ENCODE measurements at regions not wholly inside any gene's neighbourhood (a gene's known extent, or its start where the extent isn't known, plus 50 kb on each side); places are given as distances from the start of the nearest gene placed in this dataset.
"Not testable (repeated sequence)": the region's sequence is repeated elsewhere in the genome, so short reads cannot be mapped to it uniquely, and the experiment has no call there.

DNA sequence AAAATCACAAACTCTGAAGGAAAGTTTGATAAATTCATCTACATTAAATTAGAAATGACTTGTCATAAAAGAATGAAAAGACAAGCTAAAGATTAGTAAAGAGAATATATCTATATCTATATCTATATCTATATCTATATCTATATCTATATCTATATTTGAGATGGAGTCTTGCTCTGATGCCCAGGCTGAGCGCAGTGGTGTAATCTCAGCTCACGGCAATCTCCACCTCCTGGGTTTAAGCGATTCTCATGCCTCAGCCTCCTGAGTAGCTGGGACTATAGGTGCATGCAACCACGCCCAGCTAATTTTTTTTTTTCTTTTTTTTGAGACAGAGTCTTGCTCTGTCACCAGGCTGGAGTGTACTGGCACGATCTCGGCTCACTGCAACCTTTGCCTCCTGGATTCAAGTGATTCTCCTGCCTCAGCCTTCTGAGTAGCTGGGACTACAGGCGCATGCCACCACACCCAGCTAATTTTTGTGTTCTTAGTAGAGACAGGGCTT, 202.6 kb downstream of the CTTN start:
- POLR2A ChIA-PET, result not testable (repeated sequence)

DNA sequence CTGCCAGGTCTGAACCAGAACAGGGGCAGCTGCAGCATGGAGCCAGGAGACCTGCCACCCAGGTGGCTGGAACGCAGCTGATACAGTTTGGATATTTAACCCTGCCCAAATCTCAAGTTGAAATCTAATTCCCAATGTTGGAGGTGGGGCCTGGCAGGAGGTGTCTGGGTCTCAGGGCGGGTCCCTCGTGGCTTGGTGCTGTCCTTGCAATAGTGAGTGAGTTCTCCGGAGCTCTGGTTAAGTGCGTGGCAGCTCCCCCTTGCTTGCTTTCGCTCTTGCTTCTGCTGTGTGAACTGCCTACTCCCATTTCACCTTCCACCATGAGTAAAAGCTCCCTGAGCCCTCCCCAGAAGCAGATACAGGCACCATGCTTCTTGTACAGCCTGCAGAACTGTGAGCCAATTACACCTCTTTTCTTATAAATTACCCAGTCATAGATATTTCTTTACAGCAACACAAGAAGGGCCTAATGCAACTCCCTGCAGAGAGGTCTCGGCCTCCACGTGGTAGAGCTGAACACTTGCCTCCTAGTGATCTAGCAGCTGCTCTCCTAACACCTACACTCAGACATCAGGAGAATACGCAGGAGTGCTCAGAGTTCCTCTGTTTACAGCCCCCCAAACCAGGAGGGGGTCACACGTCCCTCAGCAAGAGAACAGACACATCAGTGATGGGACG, 203.7 kb downstream of the CTTN start:
- ChIA-PET CTCF (no interaction called here), POLR2A (no interaction called here)
- Mint-ChIP-seq H3K27me3 (peaks cover 15% of the 10 kb centered on the region), H3K4me1 (no peaks in the 10 kb centered on the region), H3K4me3 (no peak overlapping the region), H3K27ac (no peak overlapping the region), H3K36me3 (ENCODE audit: low read depth) (no peaks in the 10 kb centered on the region), H3K9me3 (no peaks in the 10 kb centered on the region)
- DNase-seq, result no peak

More for the DNA sequence above, 202.6 kb downstream of the CTTN start:
- CTCF ChIA-PET, result interaction anchor here (0.6 kb wide), 1 partner anchor 9 kb away, joined by 3 read pairs; no protein-coding TSS in a partner anchor
- H3K27me3 Mint-ChIP-seq, result peaks cover 15% of the 10 kb centered on the region
- not testable (repeated sequence) for H3K27ac Mint-ChIP-seq; H3K4me3 Mint-ChIP-seq; H3K4me1 Mint-ChIP-seq; H3K9me3 Mint-ChIP-seq; H3K36me3 Mint-ChIP-seq (ENCODE audit: low read depth); DNase-seq

DNA sequence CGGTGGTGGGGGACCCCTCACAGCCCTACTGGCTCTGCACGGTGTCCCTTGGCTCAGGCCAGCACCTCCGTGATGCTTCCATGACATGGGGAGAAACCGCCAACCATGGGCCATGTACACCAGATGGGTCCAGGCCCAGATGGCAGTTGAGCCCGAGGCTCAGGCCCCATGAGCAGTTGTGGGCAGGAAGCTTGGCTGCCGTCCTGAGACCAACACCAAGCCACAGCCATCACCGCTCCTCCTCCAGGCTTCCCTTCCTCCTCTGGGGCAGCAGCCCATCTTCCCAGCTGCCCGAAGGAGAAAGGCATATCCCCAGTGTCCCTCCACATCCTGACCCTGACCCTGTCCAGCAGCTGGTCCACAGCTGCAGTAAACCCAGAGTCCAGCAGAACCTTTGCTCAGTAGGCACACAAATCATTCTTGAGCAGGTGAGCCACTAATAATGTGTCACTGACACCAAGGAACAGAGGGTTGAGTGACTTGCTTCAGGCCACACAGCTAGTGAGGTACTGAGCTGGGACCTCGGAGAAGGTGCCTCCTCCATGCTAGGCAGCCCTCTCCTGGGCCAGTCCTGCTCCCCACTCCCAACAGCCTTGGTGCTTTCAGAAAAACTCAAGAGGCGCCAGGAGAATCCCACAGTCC, 204.9 kb downstream of the CTTN start:
- no peak for DNase-seq

DNA sequence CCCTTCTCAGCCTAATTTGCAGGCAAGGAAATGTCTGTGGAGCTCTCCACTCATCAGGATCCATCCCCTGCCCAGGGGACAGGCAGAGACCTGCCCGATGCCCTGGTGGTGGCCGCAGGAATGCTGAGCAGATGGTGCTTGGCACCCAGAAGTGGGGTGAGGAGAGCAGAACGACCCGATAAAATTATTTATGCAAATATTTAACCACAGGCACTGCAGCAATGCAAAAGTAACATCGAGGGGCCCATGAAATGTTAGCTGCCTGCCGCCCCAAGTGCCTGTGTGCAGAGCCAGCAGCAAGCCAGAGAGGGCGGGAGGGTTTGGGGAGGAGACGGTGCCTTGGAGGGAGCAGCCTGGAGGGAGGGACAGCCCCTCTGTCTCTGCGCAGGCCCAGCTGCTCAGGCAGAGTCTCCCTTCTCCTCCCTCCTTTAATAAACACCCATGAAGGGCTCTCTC, 205.5 kb downstream of the CTTN start:
- H3K36me3 Mint-ChIP-seq (ENCODE audit: low read depth), result no peaks in the 10 kb centered on the region
- H3K27me3 Mint-ChIP-seq, result peaks cover 10% of the 10 kb centered on the region
- ChIA-PET POLR2A (no interaction called here), CTCF (no interaction called here)
- H3K4me1 Mint-ChIP-seq, result no peaks in the 10 kb centered on the region
- H3K4me3 Mint-ChIP-seq, result no peak overlapping the region
- no peak for DNase-seq
- no peaks in the 10 kb centered on the region for H3K9me3 Mint-ChIP-seq
- no peak overlapping the region for H3K27ac Mint-ChIP-seq

More for the DNA sequence above, 204.9 kb downstream of the CTTN start:
- no peak overlapping the region for H3K4me3 Mint-ChIP-seq
- H3K27me3 Mint-ChIP-seq, result peaks cover 12% of the 10 kb centered on the region
- no peaks in the 10 kb centered on the region for H3K36me3 Mint-ChIP-seq (ENCODE audit: low read depth)
- H3K9me3 Mint-ChIP-seq, result no peaks in the 10 kb centered on the region
- ChIA-PET CTCF (no interaction called here), POLR2A (no interaction called here)
- H3K4me1 Mint-ChIP-seq, result no peaks in the 10 kb centered on the region
- H3K27ac Mint-ChIP-seq, result no peak overlapping the region

DNA sequence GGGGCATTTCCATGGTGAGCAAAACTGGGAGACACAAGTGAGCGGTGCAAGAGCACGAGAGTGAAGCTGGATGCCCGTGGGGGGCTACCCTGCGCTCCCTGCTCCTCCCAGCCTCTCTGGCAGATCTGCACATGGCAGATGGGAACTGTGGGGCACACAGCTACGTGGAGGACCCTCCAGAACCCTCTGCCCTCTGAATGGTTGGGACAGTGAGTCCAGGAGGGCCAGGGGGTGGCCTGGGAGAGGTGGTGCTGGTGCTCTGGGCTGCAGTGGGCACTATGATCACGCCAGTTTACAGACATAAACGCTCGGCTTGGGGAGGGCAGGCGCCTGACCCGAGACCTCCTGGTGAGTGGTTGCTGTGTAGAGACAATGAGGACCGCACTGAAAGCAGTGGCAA, 205.9 kb downstream of the CTTN start:
- CTCF ChIA-PET, result no interaction called here
- no peak for DNase-seq
- no peak overlapping the region for H3K4me3 Mint-ChIP-seq
- H3K27ac Mint-ChIP-seq, result no peak overlapping the region
- no peaks in the 10 kb centered on the region for H3K9me3 Mint-ChIP-seq
- no peaks in the 10 kb centered on the region for H3K36me3 Mint-ChIP-seq (ENCODE audit: low read depth)
- H3K4me1 Mint-ChIP-seq, result no peaks in the 10 kb centered on the region
- peaks cover 10% of the 10 kb centered on the region for H3K27me3 Mint-ChIP-seq
- POLR2A ChIA-PET, result no interaction called here

DNA sequence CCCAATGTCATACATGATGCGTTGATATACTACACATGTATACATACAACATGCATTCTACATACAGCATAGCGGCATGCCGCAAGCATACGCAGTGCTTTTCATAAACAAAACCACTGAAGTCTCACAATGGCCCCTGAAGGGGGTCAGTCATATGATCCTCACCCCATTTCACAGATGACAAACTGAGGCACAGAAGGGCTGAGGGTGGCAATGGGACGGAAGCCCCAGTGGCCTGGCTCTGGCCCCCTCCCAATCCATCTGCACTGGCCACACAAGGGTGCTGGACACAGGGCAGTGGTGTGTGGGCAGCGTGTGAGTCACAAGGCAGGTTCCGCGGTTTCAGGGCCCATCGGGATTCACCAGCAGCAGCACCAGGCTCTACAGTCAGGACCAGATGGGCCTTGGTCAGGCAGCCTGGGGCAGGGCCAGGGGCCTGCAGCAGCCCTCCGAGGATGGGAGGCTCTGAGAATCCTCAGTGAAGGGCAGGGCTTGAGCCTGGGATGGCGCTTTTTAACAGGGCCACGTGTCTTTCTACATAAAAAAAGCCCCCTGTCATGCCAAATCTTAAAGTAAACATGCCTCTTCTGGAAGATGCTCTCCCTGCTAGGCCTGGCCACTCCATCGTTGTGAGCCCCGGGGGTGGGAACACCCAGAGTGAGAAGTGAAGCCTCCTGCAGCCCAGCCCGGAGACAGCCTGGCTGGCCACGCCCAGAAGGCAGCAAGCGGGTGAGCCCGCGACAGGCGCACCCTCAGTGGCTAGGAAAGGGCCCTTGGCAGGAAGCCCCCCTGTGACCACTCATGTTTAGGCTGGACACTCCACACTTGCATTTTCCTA, 206.5 kb downstream of the CTTN start:
- POLR2A ChIA-PET, result no interaction called here
- Mint-ChIP-seq H3K27me3 (peaks cover 11% of the 10 kb centered on the region), H3K4me3 (no peak overlapping the region), H3K4me1 (no peaks in the 10 kb centered on the region), H3K27ac (no peak overlapping the region), H3K36me3 (ENCODE audit: low read depth) (no peaks in the 10 kb centered on the region), H3K9me3 (no peaks in the 10 kb centered on the region)
- DNase-seq, result no peak
- CTCF ChIA-PET, result no interaction called here

DNA sequence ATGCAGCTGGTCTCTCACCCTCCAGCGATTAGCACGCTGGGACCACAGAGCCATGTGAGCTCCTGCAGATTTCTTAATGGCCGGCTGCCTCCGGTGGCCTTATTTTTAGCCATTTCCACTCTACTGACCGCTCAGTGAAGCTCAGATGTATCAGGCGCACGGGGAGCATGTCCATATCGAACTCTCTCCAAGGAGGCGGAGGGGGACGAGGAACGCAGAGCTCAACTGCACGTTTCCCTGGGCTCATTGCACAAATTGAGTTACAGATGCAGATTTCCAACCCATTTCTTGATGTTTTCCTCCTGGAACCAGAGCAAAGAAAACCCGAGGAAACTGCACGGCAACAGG, 207.1 kb downstream of the CTTN start:
- Mint-ChIP-seq H3K27me3 (peaks cover 11% of the 10 kb centered on the region), H3K36me3 (ENCODE audit: low read depth) (no peaks in the 10 kb centered on the region), H3K4me1 (no peaks in the 10 kb centered on the region), H3K27ac (no peak overlapping the region), H3K4me3 (no peak overlapping the region), H3K9me3 (no peaks in the 10 kb centered on the region)
- POLR2A ChIA-PET, result no interaction called here
- CTCF ChIA-PET, result no interaction called here
- DNase-seq, result no peak

DNA sequence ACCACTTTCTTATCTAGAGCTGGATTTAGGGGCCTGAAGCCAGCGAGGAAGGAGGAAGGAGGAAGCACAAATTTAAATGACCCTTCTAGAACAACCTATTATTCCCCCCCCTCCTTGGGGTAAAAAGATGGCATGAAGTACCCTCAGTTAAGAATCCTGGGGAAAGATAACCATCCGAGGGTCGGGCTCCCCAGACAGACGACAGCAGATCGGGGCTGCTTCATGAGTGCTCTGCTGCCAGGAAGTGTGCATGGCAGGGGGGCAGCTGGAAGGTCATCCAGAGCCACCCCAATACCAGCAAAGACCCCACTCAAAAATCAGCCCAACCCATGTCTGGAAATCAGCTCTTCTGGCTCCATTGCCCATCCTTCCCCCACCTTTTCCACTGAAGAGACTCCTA, 207.5 kb downstream of the CTTN start:
- Mint-ChIP-seq H3K27me3 (peaks cover 9% of the 10 kb centered on the region), H3K27ac (no peak overlapping the region), H3K9me3 (no peaks in the 10 kb centered on the region), H3K4me1 (no peaks in the 10 kb centered on the region), H3K4me3 (no peak overlapping the region), H3K36me3 (ENCODE audit: low read depth) (no peaks in the 10 kb centered on the region)
- no peak for DNase-seq
- ChIA-PET CTCF (no interaction called here), POLR2A (no interaction called here)

DNA sequence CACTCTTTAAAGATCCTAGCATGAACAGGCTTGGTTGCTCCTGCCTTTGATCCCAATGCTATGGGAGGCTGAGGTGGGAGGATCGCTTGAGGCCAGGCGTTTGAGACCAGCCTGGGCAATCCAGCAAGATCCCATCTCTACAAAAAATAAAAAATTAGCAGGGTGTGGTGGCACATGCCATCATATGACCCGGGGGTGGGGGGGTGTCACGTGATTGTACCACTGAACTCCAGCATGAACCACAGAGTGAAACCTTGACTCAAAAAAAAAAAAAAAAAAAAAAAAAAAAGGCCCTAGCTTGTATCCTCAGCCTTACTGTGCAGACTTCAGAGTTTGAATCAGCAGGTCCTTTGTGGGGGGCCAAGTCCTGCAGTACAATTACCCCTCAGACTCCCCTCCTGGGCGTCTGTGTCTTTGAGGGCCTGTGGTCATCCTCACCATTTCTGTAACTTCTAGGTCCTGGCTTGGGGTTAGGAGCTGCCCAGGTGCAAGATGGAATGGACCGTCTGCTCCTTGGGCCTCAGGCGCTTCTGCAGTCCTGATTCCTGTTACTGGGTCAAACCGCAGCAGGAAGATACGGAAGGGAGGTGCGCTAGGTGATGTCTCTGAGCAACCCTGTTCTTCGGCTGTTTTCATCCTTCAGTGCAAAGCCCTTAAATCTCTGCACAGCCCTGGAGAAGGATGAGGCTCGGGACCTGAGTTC, 208.1 kb downstream of the CTTN start:
- no peak for DNase-seq
- Mint-ChIP-seq H3K27me3 (peaks cover 9% of the 10 kb centered on the region), H3K4me1 (no peaks in the 10 kb centered on the region), H3K27ac (no peak overlapping the region), H3K4me3 (no peak overlapping the region), H3K9me3 (no peaks in the 10 kb centered on the region), H3K36me3 (ENCODE audit: low read depth) (no peaks in the 10 kb centered on the region)
- ChIA-PET POLR2A (no interaction called here), CTCF (no interaction called here)

DNA sequence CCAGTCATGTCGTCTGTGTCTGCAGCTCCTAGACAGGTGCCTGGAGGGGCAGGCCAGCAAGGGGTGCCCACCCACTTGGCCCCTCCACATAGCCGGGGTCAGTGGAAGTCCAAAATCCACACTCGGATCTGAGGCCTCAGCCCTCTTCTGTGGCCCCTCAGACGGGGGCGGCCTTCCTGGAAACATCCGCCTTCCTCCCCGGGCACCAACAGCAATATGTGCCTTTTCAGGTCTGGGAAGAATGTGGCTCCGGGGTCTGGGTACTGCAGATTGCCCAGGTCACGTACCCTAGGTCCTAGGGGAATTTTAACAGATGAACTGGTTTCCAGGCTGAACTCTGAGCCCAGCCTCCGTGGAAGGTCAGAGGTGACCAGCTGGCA, 208.6 kb downstream of the CTTN start:
- ChIA-PET CTCF (no interaction called here), POLR2A (no interaction called here)
- no peaks in the 10 kb centered on the region for H3K36me3 Mint-ChIP-seq (ENCODE audit: low read depth)
- H3K4me3 Mint-ChIP-seq, result no peak overlapping the region
- no peak for DNase-seq
- no peaks in the 10 kb centered on the region for H3K9me3 Mint-ChIP-seq
- H3K4me1 Mint-ChIP-seq, result no peaks in the 10 kb centered on the region
- H3K27me3 Mint-ChIP-seq, result peaks cover 8% of the 10 kb centered on the region
- no peak overlapping the region for H3K27ac Mint-ChIP-seq

DNA sequence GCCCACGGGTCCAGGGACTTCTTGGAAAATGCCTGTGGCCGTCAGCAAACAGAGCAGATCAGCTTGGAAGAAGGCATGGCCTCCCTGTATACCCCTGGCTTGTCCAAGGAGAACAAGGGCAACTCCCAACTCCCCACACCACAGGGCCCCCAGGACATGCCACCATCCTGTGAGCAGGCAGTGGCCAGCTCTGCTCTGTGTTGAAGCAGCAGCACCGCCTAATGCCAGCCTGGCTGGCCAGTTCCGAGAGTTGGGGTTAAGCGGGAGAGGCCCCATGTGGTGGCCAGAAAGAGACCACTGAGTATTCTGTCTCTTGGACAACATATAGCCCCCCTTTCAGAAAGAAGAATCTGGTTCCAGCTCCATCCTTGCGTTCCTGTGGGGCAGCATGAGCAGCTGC, 209.2 kb downstream of the CTTN start:
- H3K36me3 Mint-ChIP-seq (ENCODE audit: low read depth), result no peaks in the 10 kb centered on the region
- H3K4me3 Mint-ChIP-seq, result no peak overlapping the region
- peaks cover 4% of the 10 kb centered on the region for H3K27me3 Mint-ChIP-seq
- no peaks in the 10 kb centered on the region for H3K9me3 Mint-ChIP-seq
- H3K4me1 Mint-ChIP-seq, result no peaks in the 10 kb centered on the region
- DNase-seq, result no peak
- CTCF ChIA-PET, result no interaction called here
- H3K27ac Mint-ChIP-seq, result no peak overlapping the region
- POLR2A ChIA-PET, result no interaction called here

DNA sequence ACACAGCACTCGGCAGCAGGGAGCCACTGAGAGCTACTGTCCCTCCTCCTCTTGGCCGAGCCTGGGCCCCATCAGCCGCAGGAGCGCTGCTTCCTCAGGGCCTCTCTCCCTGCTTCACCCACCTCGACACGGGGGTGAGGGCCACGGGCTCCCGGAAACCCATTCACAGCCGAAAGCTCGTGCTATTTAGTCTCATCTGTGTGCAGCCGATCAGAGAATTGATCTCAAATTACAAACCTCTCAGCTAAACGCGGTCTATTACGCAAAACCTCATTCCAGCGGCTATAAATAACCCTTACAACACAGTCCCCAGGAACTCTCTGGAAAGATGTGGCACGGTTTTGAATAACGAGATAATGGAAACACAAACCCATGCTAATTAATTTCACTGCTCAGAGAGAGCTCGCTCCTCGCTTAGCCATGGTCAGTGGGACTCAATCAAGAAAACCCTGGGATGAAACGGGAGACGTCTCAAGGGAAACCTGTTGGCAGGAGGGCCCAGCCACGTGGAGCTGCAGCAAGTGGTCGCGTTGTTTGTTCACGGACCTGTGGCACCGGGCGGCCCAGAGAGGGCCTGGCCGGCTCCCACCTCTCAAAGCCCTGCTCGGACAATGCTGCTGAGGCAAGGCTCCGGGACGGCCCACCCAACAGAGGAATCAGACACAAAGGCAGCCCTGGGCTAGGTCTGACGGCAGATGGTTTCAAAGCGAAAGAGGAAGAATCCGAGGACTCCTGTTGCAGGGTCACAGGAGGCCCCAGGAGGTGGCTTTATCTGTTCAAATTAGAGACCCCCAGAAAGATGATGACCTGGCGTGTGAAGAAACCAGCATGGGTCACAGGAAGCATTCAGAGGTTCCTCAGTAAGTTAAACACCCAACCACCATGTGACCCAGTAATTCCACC, 210.5 kb downstream of the CTTN start:
- ChIA-PET POLR2A (no interaction called here), CTCF (interaction anchor here (1.2 kb wide), 1 partner anchor 16 kb away, joined by 3 read pairs; no protein-coding TSS in a partner anchor)
- Mint-ChIP-seq H3K9me3 (no peaks in the 10 kb centered on the region), H3K4me1 (no peaks in the 10 kb centered on the region), H3K36me3 (ENCODE audit: low read depth) (no peaks in the 10 kb centered on the region), H3K27me3 (peaks cover 2% of the 10 kb centered on the region), H3K4me3 (no peak overlapping the region), H3K27ac (no peak overlapping the region)
- no peak for DNase-seq
